ENCODE measurements at regions not wholly inside any gene's neighbourhood (a gene's known extent, or its start where the extent isn't known, plus 50 kb on each side); places are given as distances from the start of the nearest gene placed in this dataset.

- no peak for TF ChIP-seq CEBPZ (IDR thresholded peaks at IDR 0.05; ENCODE audit: low read depth, low read length)
- TF ChIP-seq CTCF (IDR thresholded peaks at IDR 0.05 in 2 of 3, conservative IDR thresholded peaks at IDR 0.05 in 1 of 3; ENCODE audit: control insufficient read depth in 2 of 3, extremely low read depth in 1 of 3, insufficient read depth in 1 of 3, low read depth in 3 of 3, low read length in 3 of 3), result no peak
- TF ChIP-seq, protein P1, sequence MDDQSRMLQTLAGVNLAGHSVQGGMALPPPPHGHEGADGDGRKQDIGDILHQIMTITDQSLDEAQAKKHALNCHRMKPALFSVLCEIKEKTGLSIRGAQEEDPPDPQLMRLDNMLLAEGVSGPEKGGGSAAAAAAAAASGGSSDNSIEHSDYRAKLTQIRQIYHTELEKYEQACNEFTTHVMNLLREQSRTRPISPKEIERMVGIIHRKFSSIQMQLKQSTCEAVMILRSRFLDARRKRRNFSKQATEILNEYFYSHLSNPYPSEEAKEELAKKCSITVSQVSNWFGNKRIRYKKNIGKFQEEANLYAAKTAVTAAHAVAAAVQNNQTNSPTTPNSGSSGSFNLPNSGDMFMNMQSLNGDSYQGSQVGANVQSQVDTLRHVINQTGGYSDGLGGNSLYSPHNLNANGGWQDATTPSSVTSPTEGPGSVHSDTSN (IDR thresholded peaks at IDR 0.05; ENCODE audit: insufficient replicate concordance, low read depth, low read length), result no peak
- TF ChIP-seq EZH2 (IDR thresholded peaks at IDR 0.05; ENCODE audit: borderline replicate concordance, control insufficient read depth, low read depth, low read length), result no peak
- TF ChIP-seq REST (IDR thresholded peaks at IDR 0.05; ENCODE audit: low read depth, low read length), result no peak
- TF ChIP-seq EP300 (IDR thresholded peaks at IDR 0.05; ENCODE audit: borderline replicate concordance in 1 of 2, control insufficient read depth in 1 of 2, low read depth in 2 of 2, low read length in 2 of 2), result no peak
- TF ChIP-seq MYC (IDR thresholded peaks at IDR 0.05; ENCODE audit: insufficient read depth, insufficient read length, insufficient replicate concordance, low read length, severe bottlenecking), result no peak
- TF ChIP-seq NFXL1 (IDR thresholded peaks at IDR 0.05; ENCODE audit: borderline replicate concordance), result no peak
- TF ChIP-seq YY1 (IDR thresholded peaks at IDR 0.05; ENCODE audit: low read depth, low read length), result no peak
Measured at GRCh38 chr18:40380686-40381439, 1574.2 kb upstream of the PIK3C3 start.

Data from GM12878 (cell line).